IMR-90 (cell line): ENCODE measurements at regions not wholly inside any gene's neighbourhood (a gene's known extent, or its start where the extent isn't known, plus 50 kb on each side); places are given as distances from the start of the nearest gene placed in this dataset.

ENCODE experiments used
- ATAC-seq: fragments of 200-7000 bp; cut with Tn5 transposase; 2 replicates; pipeline ENCODE4 v1.9.1; 2020; ENCODE audit warnings: low read depth, mild to moderate bottlenecking, moderate library complexity
- BruUV-seq: library from RNA; stranded (reverse); fragments of 400-500 nt; replicated peaks from 2 replicates; lab custom pipeline; 2021; lab: Mats Ljungman, UMichigan
- CTCF ChIA-PET: fragments of 300-600 bp; formaldehyde crosslinking; extraction: SDS; loops from one replicate; lab custom pipeline; 2021; ENCODE audit warnings: antibody characterized with exemption; lab: Yijun Ruan, JAX
- POLR2A ChIA-PET: fragments of 300-600 bp; sonication (Branson Sonifier 250); formaldehyde crosslinking; loops from one replicate; lab custom pipeline; 2022; ENCODE audit warnings: antibody characterized with exemption; ENCODE audit not compliant: unreplicated experiment; lab: Charles Lee
- DNase-seq: peaks from one replicate; pipeline ENCODE4 v3.0.0; 2013
- H2AFZ ChIP-seq: replicated peaks from 2 replicates; pipeline ENCODE3; 2013; ENCODE audit warnings: low read length, mild to moderate bottlenecking; ENCODE audit not compliant: poor library complexity
- H2AK5ac ChIP-seq: 2 replicates; pipeline ENCODE4 v1.6.1; 2013; ENCODE audit warnings: low read depth, low read length, inconsistent platforms
- H2AK9ac ChIP-seq: replicated peaks from 2 replicates; pipeline ENCODE3; 2013; ENCODE audit warnings: mild to moderate bottlenecking, low read depth, low read length, moderate library complexity; ENCODE audit not compliant: poor library complexity
- H2BK120ac ChIP-seq: 2 replicates; pipeline ENCODE4 v1.6.1; 2013; ENCODE audit warnings: low read depth, low read length, inconsistent platforms
- H2BK15ac ChIP-seq: 3 replicates; pipeline ENCODE4 v1.6.1; 2013; ENCODE audit warnings: low read depth, low read length, inconsistent platforms
- H2BK20ac ChIP-seq: 2 replicates; pipeline ENCODE4 v1.6.1; 2013; ENCODE audit warnings: low read depth, mild to moderate bottlenecking, inconsistent platforms, low read length, moderate library complexity
- H2BK5ac ChIP-seq: 2 replicates; pipeline ENCODE4 v1.6.1; 2013; ENCODE audit warnings: mild to moderate bottlenecking, low read depth, low read length, inconsistent platforms; ENCODE audit not compliant: poor library complexity, severe bottlenecking
- H3K14ac ChIP-seq: replicated peaks from 2 replicates; pipeline ENCODE4 v1.6.1; 2013; ENCODE audit warnings: low read depth, low read length, inconsistent platforms
- H3K18ac ChIP-seq: 2 replicates; pipeline ENCODE4 v1.6.1; 2013; ENCODE audit warnings: low read depth, low read length, control low read depth
- H3K23ac ChIP-seq: 2 replicates; pipeline ENCODE4 v1.6.1; 2013; ENCODE audit warnings: low read depth, low read length, inconsistent platforms
- H3K27ac ChIP-seq: 2 replicates; pipeline ENCODE4 v1.5.1; 2013; ENCODE audit warnings: mild to moderate bottlenecking, control low read depth, low read length; ENCODE audit not compliant: insufficient read depth
- H3K27me3 ChIP-seq: 2 replicates; pipeline ENCODE4 v1.6.1; 2013; ENCODE audit warnings: low read length; ENCODE audit not compliant: control insufficient read depth, insufficient read depth
- H3K36me3 ChIP-seq: 2 replicates; pipeline ENCODE4 v1.6.1; 2013; ENCODE audit warnings: low read length, mixed read lengths; ENCODE audit not compliant: control insufficient read depth, insufficient read depth
- H3K4ac ChIP-seq: 2 replicates; pipeline ENCODE4 v1.6.1; 2013; ENCODE audit warnings: low read depth, low read length, inconsistent platforms
- H3K4me1 ChIP-seq: 2 replicates; pipeline ENCODE4 v1.6.1; 2013; ENCODE audit warnings: low read length, mixed read lengths; ENCODE audit not compliant: control insufficient read depth, insufficient read depth
- H3K4me2 ChIP-seq: 2 replicates; pipeline ENCODE4 v1.6.1; 2013; ENCODE audit warnings: low read depth, mild to moderate bottlenecking, control low read depth, low read length, moderate library complexity
- H3K4me3 ChIP-seq: 2 replicates; pipeline ENCODE4 v1.5.1; 2013; ENCODE audit warnings: low read depth, mild to moderate bottlenecking, control low read depth, low read length, moderate library complexity; ENCODE audit not compliant: insufficient read depth
- H3K56ac ChIP-seq: 2 replicates; pipeline ENCODE4 v1.6.1; 2013; ENCODE audit warnings: low read length, inconsistent platforms; ENCODE audit not compliant: insufficient read depth; ENCODE audit errors: extremely low read depth
- H3K79me1 ChIP-seq, 2 experiments: 2 replicates each; pipeline ENCODE4 v1.6.1; 2013; ENCODE audit warnings: low read length in 2 of 2, inconsistent platforms in 1 of 2, low read depth in 1 of 2
- H3K9ac ChIP-seq: 2 replicates; pipeline ENCODE4 v1.6.1; 2013; ENCODE audit warnings: low read depth, low read length, control low read depth
- H3K9me1 ChIP-seq: 2 replicates; pipeline ENCODE4 v1.6.1; 2013; ENCODE audit warnings: low read length, inconsistent platforms; ENCODE audit not compliant: insufficient read depth
- H3K9me3 ChIP-seq: 2 replicates; pipeline ENCODE4 v1.6.1; 2013; ENCODE audit warnings: low read length; ENCODE audit not compliant: control insufficient read depth, insufficient read depth
- H4K20me1 ChIP-seq: 2 replicates; pipeline ENCODE4 v1.6.1; 2013; ENCODE audit warnings: low read length, inconsistent platforms; ENCODE audit not compliant: insufficient read depth
- H4K5ac ChIP-seq: 2 replicates; pipeline ENCODE4 v1.6.1; 2013; ENCODE audit warnings: mild to moderate bottlenecking, low read depth, low read length, control low read depth
- H4K8ac ChIP-seq, 2 experiments: 2 replicates each; pipeline ENCODE4 v1.6.1; 2013; ENCODE audit warnings: low read depth in 2 of 2, low read length in 2 of 2, control low read depth in 1 of 2, inconsistent platforms in 1 of 2
- H4K91ac ChIP-seq: 2 replicates; pipeline ENCODE4 v1.6.1; 2013; ENCODE audit warnings: low read depth, low read length, inconsistent platforms; ENCODE audit not compliant: insufficient read depth
- SMC3 ChIP-seq: fragments of 150-350 bp; IDR thresholded peaks from 2 replicates; pipeline ENCODE4 v1.6.1; 2016; ENCODE audit warnings: low read depth, mild to moderate bottlenecking, antibody characterized with exemption, low read length, moderate library complexity
- USF2 ChIP-seq: fragments of 150-350 bp; IDR thresholded peaks from 2 replicates; pipeline ENCODE4 v1.6.1; 2017; ENCODE audit warnings: mild to moderate bottlenecking, antibody characterized with exemption, low read length, low read depth
- WGBS, 2 experiments: methylation state at CpG; one replicate each; pipeline versions ENCODE4 v1.1.5 to v1.1.7; 2013; ENCODE audit warnings: missing lambda C conversion rate in 2 of 2; ENCODE audit not compliant: insufficient read length in 1 of 2; ENCODE audit errors: extremely low coverage in 2 of 2; 5-methylcytosine and 5-hydroxymethylcytosine counted together
- dilution Hi-C: fragments of 300-500 bp; cut with HindIII; formaldehyde crosslinking; loops from one replicate; pipeline ENCODE4 v1.14.3; 2018; ENCODE audit warnings: low sequenced_read_pairs; ENCODE audit not compliant: unreplicated experiment
- in situ Hi-C: fragments of 300-500 bp; cut with MboI; formaldehyde crosslinking; loops from 3 replicates; pipeline ENCODE4 v1.14.3; 2019; ENCODE audit warnings: low sequenced_read_pairs, inconsistent platforms, mixed read lengths
- intact Hi-C: fragments of 100-400 bp; cut with micrococcal nuclease; formaldehyde crosslinking; loops from 2 replicates; pipeline ENCODE4 v1.10.0; 2022

GRCh38 chr17:72580321-72581127, 459.7 kb downstream of the SOX9 start:
- dilution Hi-C loops: no loop called here
- H4K8ac ChIP-seq: no peak overlapping the region
- no peak overlapping the region for H3K27ac ChIP-seq
- ATAC-seq (no peak), DNase-seq (no peak)
- no peak for TF ChIP-seq SMC3
- 0 out of 2 replicates have a peak, but pooled peaks have one; percentile 25 for TF ChIP-seq USF2
- ChIA-PET CTCF (interaction anchor here (1.3 kb wide), 1 partner anchor 23 kb away, joined by 3 read pairs; no protein-coding TSS in a partner anchor), POLR2A (no interaction called here)
- H3K14ac ChIP-seq: no peak overlapping the region
- H3K27me3 ChIP-seq: no peaks in the 10 kb centered on the region
- 70% methylated on average over 8 of the region's 11 CpGs; no CpG with 5 or more reads in 1 of the 2 experiments for WGBS, 2 experiments
- no peak overlapping the region for H2AK9ac ChIP-seq
- H3K79me1 ChIP-seq: peaks cover 25 to 67% of the 10 kb centered on the region in 2 experiments
- intact Hi-C loops: no loop called here
- H3K4me3 ChIP-seq: no peak overlapping the region
- no peak overlapping the region for H4K5ac ChIP-seq
- no peak overlapping the region for H4K91ac ChIP-seq
- in situ Hi-C loops: loop anchor here (25.0 kb wide), 1 partner anchor 782 kb away; no protein-coding TSS in a partner anchor
- H2BK5ac ChIP-seq: no peak overlapping the region
- H3K4ac ChIP-seq: no peak overlapping the region
- peaks cover 10% of the 10 kb centered on the region for H3K4me1 ChIP-seq
- H2AK5ac ChIP-seq: no peak overlapping the region; the same call in 1 of the 2 replicates
- H3K18ac ChIP-seq: no peak overlapping the region
- H2AFZ ChIP-seq: no peak overlapping the region
- peaks cover 19% of the 10 kb centered on the region for H4K20me1 ChIP-seq
- H3K23ac ChIP-seq: no peak overlapping the region
- no peak overlapping the region for H2BK120ac ChIP-seq
- H3K9me3 ChIP-seq: no peaks in the 10 kb centered on the region
- H3K36me3 ChIP-seq: no peaks in the 10 kb centered on the region
- no peak overlapping the region for H3K9ac ChIP-seq
- no peak overlapping the region for H2BK15ac ChIP-seq
- H3K9me1 ChIP-seq: peaks cover 5% of the 10 kb centered on the region; the same call in 1 of the 2 replicates
- no peak overlapping the region for H3K56ac ChIP-seq
- BruUV-seq: no TSS peak
- H3K4me2 ChIP-seq: no peak overlapping the region
- no peak overlapping the region for H2BK20ac ChIP-seq
